NCI-H510A (cell line): ENCODE measurements at regions not wholly inside any gene's neighbourhood (a gene's known extent, or its start where the extent isn't known, plus 50 kb on each side); places are given as distances from the start of the nearest gene placed in this dataset.
"Not testable (repeated sequence)": the region's sequence is repeated elsewhere in the genome, so short reads cannot be mapped to it uniquely, and the experiment has no call there.

ENCODE experiments used
- DNase-seq: peaks from one replicate; lab custom pipeline; 2025; lab: John Stamatoyannopoulos, UW

- DNase-seq = no peak
These were observed 260.2 kb upstream of the RUNX1 start for GRCh38 chr21:35309316-35309715.

DNA sequence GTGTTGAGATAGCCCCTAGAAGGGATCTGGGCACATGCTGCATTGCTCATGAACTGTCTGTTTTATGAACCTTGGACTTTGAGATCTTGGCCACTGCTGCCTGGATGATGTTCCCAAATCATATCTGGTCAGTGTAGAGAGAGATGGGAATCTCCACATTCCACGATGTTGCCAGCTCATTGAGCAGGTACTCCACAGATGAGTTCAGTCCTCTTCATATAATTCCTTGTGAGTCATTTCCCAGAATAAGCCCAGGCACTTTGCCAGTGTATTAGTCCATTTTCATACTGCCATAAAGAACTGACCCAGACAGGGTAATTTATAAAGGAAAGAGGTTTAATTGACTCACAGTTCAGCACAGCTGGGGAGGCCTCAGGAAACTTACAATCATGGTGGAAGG, 254.0 kb upstream of the RUNX1 start:
- no peak for DNase-seq

GRCh38 chr21:35298757-35299156, 249.7 kb upstream of the RUNX1 start:
- no peak for DNase-seq

- no peak for DNase-seq
These were observed 248.6 kb upstream of the RUNX1 start for GRCh38 chr21:35297665-35298064.

DNA sequence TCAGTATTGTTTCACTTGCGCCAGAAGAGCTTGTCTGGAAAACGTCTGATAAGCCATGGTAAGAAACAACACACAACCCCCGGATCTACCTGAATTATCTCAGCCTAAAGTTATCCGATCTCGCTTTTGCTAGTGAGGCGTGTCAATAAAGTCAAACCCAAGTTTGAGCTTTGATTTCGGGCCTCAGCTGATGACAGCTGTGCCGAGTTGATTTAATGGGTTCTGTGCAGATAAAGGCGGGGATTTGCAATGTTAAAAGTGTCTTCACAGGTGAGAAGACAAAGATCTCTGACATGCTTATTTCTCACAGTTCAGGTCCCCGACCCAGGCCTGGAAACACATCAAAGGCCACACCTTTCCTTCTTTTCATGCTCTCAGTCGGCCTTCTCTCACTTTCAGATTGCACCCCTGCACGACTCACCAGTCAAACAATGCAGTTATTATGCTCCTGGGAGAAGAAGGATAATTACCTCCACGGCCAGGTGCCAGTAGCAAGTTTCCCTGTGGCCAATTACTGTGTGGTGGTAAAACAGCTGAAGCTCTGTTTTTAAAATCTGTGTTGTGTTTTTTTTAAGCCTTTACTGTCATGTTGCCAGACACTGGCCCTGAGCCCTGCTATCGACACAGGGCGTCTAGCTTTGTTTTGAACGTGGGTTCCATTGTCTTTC, 245.3 kb upstream of the RUNX1 start:
- no peak for DNase-seq

DNA sequence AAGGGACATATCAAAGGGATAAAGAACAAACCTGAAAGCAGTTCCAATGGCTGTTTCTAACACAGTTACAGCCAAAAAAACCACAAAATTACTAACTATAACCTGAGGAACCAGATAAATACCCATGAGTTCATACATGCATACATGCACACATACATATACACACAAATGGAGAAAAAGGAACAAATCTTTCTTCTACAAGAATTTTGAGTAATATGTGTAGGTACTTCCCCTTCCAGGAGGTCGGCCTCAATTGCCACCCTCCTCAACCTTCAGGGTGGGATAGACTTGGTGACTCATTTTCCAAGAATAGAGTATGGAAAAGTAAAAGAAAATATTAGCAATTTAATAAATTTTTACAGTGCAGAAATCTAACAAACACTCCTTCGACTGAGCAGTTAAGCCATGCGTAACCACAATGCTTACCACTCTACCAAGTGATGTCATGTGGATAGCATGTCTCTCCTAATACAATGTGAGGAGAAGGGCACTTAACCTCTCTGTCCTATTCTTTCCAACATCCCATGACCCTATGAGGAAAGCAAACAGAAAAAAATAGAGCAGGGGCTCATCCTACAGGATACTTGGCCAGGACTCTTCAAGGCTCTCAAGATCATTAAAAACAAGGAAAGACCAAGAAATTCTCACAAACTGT, 243.0 kb upstream of the RUNX1 start:
- peak; percentile 39 for DNase-seq

DNA sequence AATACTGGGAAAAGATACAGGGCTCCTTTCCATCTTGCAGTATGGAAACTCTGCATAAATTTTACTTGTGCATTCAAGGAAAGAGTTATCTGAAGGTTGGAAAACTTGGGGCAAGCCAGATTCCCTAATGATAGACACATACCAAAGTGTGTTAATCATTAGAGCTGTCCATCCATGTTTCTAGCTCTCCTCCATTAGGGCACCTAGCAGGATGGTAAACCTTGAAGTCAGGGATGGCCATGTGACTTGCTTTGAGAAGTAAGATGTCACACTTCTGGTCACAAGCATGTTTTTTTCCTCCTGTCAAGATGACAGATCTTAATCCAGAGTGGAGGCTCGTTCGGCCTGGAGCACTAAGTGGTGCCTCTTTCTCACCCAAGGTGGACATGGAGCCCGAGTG, 241.9 kb upstream of the RUNX1 start:
- no peak for DNase-seq

GRCh38 chr21:35288238-35288637, 239.1 kb upstream of the RUNX1 start:
- DNase-seq = no peak

DNA sequence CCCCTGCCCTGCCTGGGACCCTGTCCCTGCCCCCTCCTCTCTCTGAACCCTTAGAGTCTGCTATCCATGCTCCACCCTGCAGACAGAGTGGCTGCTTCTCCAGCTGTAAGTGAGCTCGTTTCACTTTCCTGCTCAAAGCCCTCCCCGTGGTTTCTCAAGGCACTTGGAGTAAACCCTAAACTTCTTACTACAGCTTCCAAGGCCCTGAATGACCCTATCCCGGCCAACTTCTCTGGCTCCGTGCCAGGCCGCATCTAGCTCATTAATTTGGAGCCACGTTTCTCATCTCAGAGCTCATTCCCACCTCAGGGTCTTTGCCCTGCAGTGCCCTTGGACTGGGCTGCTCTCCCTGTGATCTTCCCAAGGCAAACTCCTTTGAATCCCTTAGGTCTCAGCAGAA, 235.1 kb upstream of the RUNX1 start:
- DNase-seq = no peak

DNA sequence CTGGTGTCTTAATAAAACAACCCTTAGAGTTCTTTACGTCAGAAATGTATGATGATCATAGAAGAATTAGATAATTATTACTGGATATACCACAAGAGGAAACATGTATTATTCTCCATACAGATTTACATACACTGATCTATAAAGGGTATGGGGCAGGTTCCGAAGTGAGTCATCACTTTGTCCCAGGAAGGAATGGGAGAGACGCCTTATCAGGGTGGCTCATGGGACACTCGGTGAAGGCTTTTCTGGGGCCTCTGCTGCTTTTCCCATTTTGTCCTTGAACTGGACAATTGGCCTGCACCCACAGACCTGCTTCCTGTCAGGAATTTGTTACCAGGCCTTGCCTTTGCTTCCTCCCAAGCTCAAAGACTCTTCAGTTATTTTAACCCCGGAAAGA, 233.8 kb upstream of the RUNX1 start:
- DNase-seq = no peak

- no peak for DNase-seq
These were observed 232.9 kb upstream of the RUNX1 start for GRCh38 chr21:35281956-35282355.

GRCh38 chr21:35280231-35280630, 231.1 kb upstream of the RUNX1 start:
- DNase-seq = no peak

GRCh38 chr21:35275776-35276175, 226.7 kb upstream of the RUNX1 start:
- DNase-seq = no peak

DNA sequence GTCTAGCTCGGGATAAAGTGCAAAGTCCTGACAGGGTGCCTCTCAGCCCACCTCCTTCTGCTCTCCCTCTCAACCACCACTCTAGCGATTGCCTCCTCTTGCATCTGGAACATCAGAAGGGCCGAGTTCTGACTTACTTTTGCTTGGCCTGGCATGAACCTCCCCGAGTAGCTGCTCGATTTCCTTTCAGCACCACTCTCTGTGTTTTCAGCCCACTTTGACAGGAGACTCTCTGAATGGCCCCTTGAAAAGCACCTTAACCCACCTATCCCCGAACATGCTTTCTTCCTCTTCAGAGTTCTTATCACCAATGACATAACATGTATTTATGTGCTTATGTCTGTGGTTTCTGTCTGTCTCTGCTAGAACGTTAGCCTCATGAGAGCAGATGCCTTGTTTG, 225.8 kb upstream of the RUNX1 start:
- no peak for DNase-seq

GRCh38 chr21:35274090-35274489, 225.0 kb upstream of the RUNX1 start:
- no peak for DNase-seq

- DNase-seq = no peak
These were observed 224.2 kb upstream of the RUNX1 start for GRCh38 chr21:35273333-35273732.

DNA sequence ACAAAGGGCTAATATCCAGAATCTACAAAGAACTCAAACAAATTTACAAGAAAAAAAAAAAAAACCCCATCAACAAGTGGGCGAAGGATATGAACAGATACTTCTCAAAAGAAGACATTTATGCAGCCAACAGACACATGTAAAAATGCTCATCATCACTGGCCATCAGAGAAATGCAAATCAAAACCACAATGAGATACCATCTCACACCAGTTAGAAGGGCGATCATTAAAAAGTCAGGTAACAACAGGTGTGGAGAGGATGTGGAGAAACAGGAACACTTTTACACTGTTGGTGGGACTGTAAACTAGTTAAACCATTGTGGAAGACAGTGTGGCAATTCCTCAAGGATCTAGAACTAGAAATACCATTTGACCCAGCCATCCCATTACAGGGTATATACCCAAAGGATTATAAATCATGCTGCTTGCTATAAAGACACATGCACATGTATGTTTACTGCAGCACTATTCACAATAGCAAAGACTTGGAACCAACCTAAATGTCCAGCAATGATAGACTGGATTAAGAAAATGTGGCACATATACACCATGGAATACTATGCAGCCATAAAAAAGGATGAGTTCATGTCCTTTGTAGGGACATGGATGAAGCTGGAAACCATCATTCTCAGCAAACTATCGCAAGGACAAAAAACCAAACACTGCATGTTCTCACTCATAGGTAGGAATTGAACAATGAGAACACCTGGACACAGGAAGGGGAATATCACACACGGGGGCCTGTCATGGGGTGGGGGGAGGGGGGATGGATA, 222.4 kb upstream of the RUNX1 start:
- DNase-seq = not testable (repeated sequence)

DNA sequence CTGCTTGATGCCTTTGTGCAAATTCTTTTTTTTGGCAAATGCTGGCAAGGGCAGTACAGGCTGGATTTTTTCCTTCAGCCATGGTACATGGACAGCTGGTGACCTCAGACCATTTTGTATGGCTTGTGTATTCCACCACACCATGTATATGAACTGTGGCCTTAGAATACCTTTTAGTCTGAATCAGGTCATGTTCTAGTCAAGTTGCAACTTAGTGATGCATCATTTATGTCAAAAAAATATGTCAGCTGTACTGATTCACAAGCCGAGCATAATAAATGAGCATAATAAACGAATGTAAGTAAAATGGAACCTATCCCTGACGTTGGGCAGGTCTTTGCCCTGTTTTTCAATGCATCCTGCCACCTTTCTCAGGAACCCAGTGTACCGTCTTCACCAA, 219.7 kb upstream of the RUNX1 start:
- DNase-seq = no peak

- no peak for DNase-seq
These were observed 219.2 kb upstream of the RUNX1 start for GRCh38 chr21:35268261-35268660.

- no peak for DNase-seq
These were observed 217.4 kb upstream of the RUNX1 start for GRCh38 chr21:35266546-35266945.

DNA sequence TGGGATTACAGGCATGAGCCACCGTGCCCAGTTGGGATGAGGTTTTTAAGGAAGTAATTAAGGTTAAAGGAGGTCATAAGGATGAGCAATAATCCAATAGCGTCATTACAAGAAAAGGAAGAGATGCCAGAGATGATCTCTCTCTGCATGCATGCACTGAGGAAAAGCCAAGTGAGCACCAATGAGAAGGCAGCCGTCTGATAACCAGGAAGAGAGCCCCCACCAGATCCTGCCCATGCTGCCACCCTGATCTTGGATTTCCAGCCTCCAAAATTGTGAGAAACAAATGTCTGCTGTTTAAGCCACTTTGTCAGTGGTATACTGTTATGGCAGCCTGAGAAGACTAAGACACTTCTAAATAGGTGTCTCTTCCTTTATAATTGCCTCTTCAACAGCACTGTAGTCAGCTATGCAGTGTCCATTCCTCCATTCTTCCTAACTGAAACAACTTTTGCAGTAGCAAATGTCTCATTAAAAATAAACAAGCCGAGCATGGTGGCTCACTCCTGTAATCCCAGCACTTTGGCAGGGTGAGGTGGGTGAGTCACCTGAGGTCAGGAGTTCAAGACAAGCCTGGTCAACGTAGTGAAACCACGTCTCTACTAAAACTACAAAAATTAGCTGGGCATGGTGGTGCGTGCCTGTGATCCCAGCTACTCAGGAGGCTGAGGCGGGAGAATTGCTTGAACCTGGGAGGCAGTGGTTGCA, 216.2 kb upstream of the RUNX1 start:
- no peak for DNase-seq

GRCh38 chr21:35259457-35259856, 210.4 kb upstream of the RUNX1 start:
- no peak for DNase-seq

- no peak for DNase-seq
These were observed 209.4 kb upstream of the RUNX1 start for GRCh38 chr21:35258521-35258920.
